CD14-positive monocyte (primary cell): ENCODE measurements at regions not wholly inside any gene's neighbourhood (a gene's known extent, or its start where the extent isn't known, plus 50 kb on each side); places are given as distances from the start of the nearest gene placed in this dataset.

Experiments
- DNase-seq, 3 donors: peaks; one replicate each; pipeline ENCODE4 v3.0.0-alpha.2; 2011 to 2022
- H2AFZ ChIP-seq: 2 replicates; pipeline ENCODE4 v1.6.0; 2012; ENCODE audit warnings: mild to moderate bottlenecking, low read depth, low read length, inconsistent platforms; ENCODE audit not compliant: insufficient read depth, poor library complexity, severe bottlenecking
- H3K27ac ChIP-seq, 2 donors: 1 replicate in 1 of 2; 2 replicates in 1 of 2; pipeline ENCODE4 v1.5.1; 2012 to 2013; ENCODE audit warnings: low read length in 2 of 2, control low read depth in 1 of 2, inconsistent platforms in 1 of 2, low read depth in 1 of 2, mild to moderate bottlenecking in 1 of 2
- H3K27me3 ChIP-seq, 2 donors: one replicate each; pipeline versions ENCODE4 v1.6.0 to v1.6.1; 2011 to 2013; ENCODE audit warnings: low read length in 2 of 2; ENCODE audit not compliant: control insufficient read depth in 2 of 2, insufficient read depth in 2 of 2
- H3K36me3 ChIP-seq, 2 donors: replicated peaks in 1 of 2; 1 replicate in 1 of 2; 2 replicates in 1 of 2; pipeline versions ENCODE4 v1.5.1 to v1.6.1; 2012 to 2013; ENCODE audit warnings: low read length in 2 of 2, control low read depth in 1 of 2, inconsistent platforms in 1 of 2, mild to moderate bottlenecking in 1 of 2; ENCODE audit not compliant: insufficient read depth in 2 of 2, control insufficient read depth in 1 of 2
- H3K4me1 ChIP-seq, 2 donors: 1 replicate in 1 of 2; 2 replicates in 1 of 2; pipeline versions ENCODE4 v1.5.1 to v1.6.1; 2012 to 2013; ENCODE audit warnings: low read length in 2 of 2, control low read depth in 1 of 2, inconsistent platforms in 1 of 2, mild to moderate bottlenecking in 1 of 2, moderate library complexity in 1 of 2; ENCODE audit not compliant: insufficient read depth in 2 of 2, control insufficient read depth in 1 of 2
- H3K4me2 ChIP-seq: replicated peaks from 2 replicates; pipeline ENCODE3; 2012; ENCODE audit warnings: low read length, moderate library complexity, mild to moderate bottlenecking; ENCODE audit not compliant: poor library complexity, severe bottlenecking; ENCODE audit errors: extremely low read depth
- H3K4me3 ChIP-seq, 3 experiments: fragments of 200-600 bp in 1 of 3; sonication (generic) in 1 of 3; replicated peaks in 1 of 3; 1 replicate in 2 of 3; 2 replicates in 1 of 3; pipeline ENCODE4 v1.5.1; 2011 to 2013; ENCODE audit warnings: low read length in 3 of 3, mild to moderate bottlenecking in 3 of 3, control low read depth in 2 of 3, low read depth in 2 of 3, inconsistent platforms in 1 of 3, moderate library complexity in 1 of 3
- H3K79me2 ChIP-seq: 2 replicates; pipeline ENCODE4 v1.6.0; 2012; ENCODE audit warnings: mild to moderate bottlenecking, control low read depth, inconsistent platforms, low read length, moderate library complexity; ENCODE audit not compliant: insufficient read depth
- H3K9ac ChIP-seq: 2 replicates; pipeline ENCODE4 v1.6.0; 2017; ENCODE audit warnings: low read length, mild to moderate bottlenecking; ENCODE audit not compliant: insufficient read depth, poor library complexity, severe bottlenecking
- H3K9me3 ChIP-seq, 2 donors: replicated peaks in 1 of 2; 1 replicate in 1 of 2; 2 replicates in 1 of 2; pipeline versions ENCODE4 v1.5.1 to v1.6.1; 2012 to 2013; ENCODE audit warnings: low read length in 2 of 2, control low read depth in 1 of 2; ENCODE audit not compliant: control insufficient read depth in 1 of 2, insufficient read depth in 1 of 2
- H4K20me1 ChIP-seq: 2 replicates; pipeline ENCODE4 v1.6.0; 2012; ENCODE audit warnings: mild to moderate bottlenecking, low read length, control low read depth, moderate library complexity; ENCODE audit not compliant: insufficient read depth
- H3K27ac Mint-ChIP-seq, 7 donors: one replicate each; pipeline ENCODE4 v1.8.0; 2020; ENCODE audit warnings: mild to moderate bottlenecking in 7 of 7, mixed read lengths in 7 of 7, moderate library complexity in 6 of 7, inconsistent platforms in 2 of 7
- H3K27me3 Mint-ChIP-seq, 3 donors: one replicate each; pipeline ENCODE4 v1.8.0; 2021 to 2022; ENCODE audit warnings: low read depth in 3 of 3, mild to moderate bottlenecking in 3 of 3, mixed read lengths in 3 of 3, moderate library complexity in 3 of 3, inconsistent platforms in 1 of 3
- H3K36me3 Mint-ChIP-seq, 2 donors: one replicate each; pipeline ENCODE4 v1.8.0; 2020; ENCODE audit warnings: mixed read lengths in 2 of 2, inconsistent platforms in 1 of 2, mild to moderate bottlenecking in 1 of 2
- H3K4me1 Mint-ChIP-seq: one replicate; pipeline ENCODE4 v1.8.0; 2020; ENCODE audit warnings: mild to moderate bottlenecking, mixed read lengths
- H3K4me3 Mint-ChIP-seq, 2 donors: one replicate each; pipeline ENCODE4 v1.8.0; 2020; ENCODE audit warnings: mild to moderate bottlenecking in 2 of 2, mixed read lengths in 2 of 2, moderate library complexity in 1 of 2
- H3K9me3 Mint-ChIP-seq, 7 donors: one replicate each; pipeline ENCODE4 v1.8.0; 2020 to 2022; ENCODE audit warnings: mixed read lengths in 7 of 7, mild to moderate bottlenecking in 6 of 7, moderate library complexity in 6 of 7, inconsistent platforms in 2 of 7
- CTCF ChIP-seq: fragments of 200-600 bp; IDR thresholded peaks from one replicate; pipeline ENCODE4 v1.8.0; 2022; ENCODE audit warnings: antibody characterized with exemption, mild to moderate bottlenecking
- WGBS: methylation state at CpG from one replicate; pipeline ENCODE4 v1.1.5; 2013; ENCODE audit warnings: missing lambda C conversion rate; ENCODE audit not compliant: insufficient coverage; 5-methylcytosine and 5-hydroxymethylcytosine counted together
- intact Hi-C, 2 donors: fragments of 100-400 bp; cut with micrococcal nuclease; formaldehyde crosslinking; loops; one replicate each; pipeline versions ENCODE4 v1.15.0 to v1.15.1; 2023

- H3K4me3 ChIP-seq = no peak overlapping the region
- 94% methylated on average over 41 of the region's 45 CpGs for WGBS
- H3K27me3 ChIP-seq = no peaks in the 10 kb centered on the region
- no peaks in the 10 kb centered on the region for H4K20me1 ChIP-seq
- no peak overlapping the region for H3K9ac ChIP-seq
- H3K4me2 ChIP-seq = no peak overlapping the region
- H2AFZ ChIP-seq = no peak overlapping the region
- no peaks in the 10 kb centered on the region for H3K79me2 ChIP-seq
- H3K36me3 ChIP-seq = no peaks in the 10 kb centered on the region
- Mint-ChIP-seq H3K27ac (no peak overlapping the region), H3K9me3 (peaks cover 0 to 2% (median 0%) of the 10 kb centered on the region in 7 donors), H3K4me3 (no peak overlapping the region), H3K27me3 (peaks cover 3 to 6% (median 5%) of the 10 kb centered on the region in 3 donors), H3K4me1 (no peaks in the 10 kb centered on the region), H3K36me3 (no peaks in the 10 kb centered on the region)
- H3K27ac ChIP-seq = no peak overlapping the region
- intact Hi-C loops = no loop called here
- TF ChIP-seq CTCF = no peak
- DNase-seq = no peak
- no peaks in the 10 kb centered on the region for H3K4me1 ChIP-seq
- no peaks in the 10 kb centered on the region for H3K9me3 ChIP-seq
These were observed 133.8 kb upstream of the NKX1-1 start for GRCh38 chr4:1539859-1540600.

- H3K36me3 Mint-ChIP-seq = no peaks in the 10 kb centered on the region
- no peak overlapping the region for H3K27ac ChIP-seq
- no peaks in the 10 kb centered on the region for H3K4me1 ChIP-seq
- H3K27me3 ChIP-seq = no peaks in the 10 kb centered on the region
- peaks cover 5 to 10% (median 9%) of the 10 kb centered on the region in 3 donors for H3K27me3 Mint-ChIP-seq
- no peak for DNase-seq
- H2AFZ ChIP-seq = no peak overlapping the region
- 93% methylated on average over 12 of the region's 23 CpGs for WGBS
- no peaks in the 10 kb centered on the region for H3K9me3 ChIP-seq
- H4K20me1 ChIP-seq = no peaks in the 10 kb centered on the region
- intact Hi-C loops = no loop called here
- no peaks in the 10 kb centered on the region for H3K4me1 Mint-ChIP-seq
- H3K79me2 ChIP-seq = no peaks in the 10 kb centered on the region
- no peak overlapping the region for H3K4me3 ChIP-seq
- H3K36me3 ChIP-seq = no peaks in the 10 kb centered on the region
- no peak for TF ChIP-seq CTCF
- H3K4me3 Mint-ChIP-seq = no peak overlapping the region
- H3K9me3 Mint-ChIP-seq = peaks cover 0 to 2% (median 0%) of the 10 kb centered on the region in 7 donors
- no peak overlapping the region for H3K4me2 ChIP-seq
- no peak overlapping the region for H3K9ac ChIP-seq
- H3K27ac Mint-ChIP-seq = no peak overlapping the region
These were observed 132.9 kb upstream of the NKX1-1 start for GRCh38 chr4:1538941-1539772.
